Cardiac fibroblast (primary cell): ENCODE measurements at regions not wholly inside any gene's neighbourhood (a gene's known extent, or its start where the extent isn't known, plus 50 kb on each side); places are given as distances from the start of the nearest gene placed in this dataset.

Experiments
- DNase-seq, 2 donors: peaks; one replicate each; pipeline versions ENCODE4 v3.0.0 to v3.0.0-alpha.2; 2010; ENCODE audit warnings: low read depth in 2 of 2
- H3K4me3 ChIP-seq, 2 donors: replicated peaks in 1 of 2; 1 replicate in 1 of 2; 2 replicates in 1 of 2; pipeline ENCODE4 v1.5.1; 2011; ENCODE audit warnings: low read depth in 2 of 2, low read length in 2 of 2, mild to moderate bottlenecking in 2 of 2, moderate library complexity in 1 of 2
- CTCF ChIP-seq: IDR thresholded peaks from one replicate; pipeline ENCODE4 v1.5.1; 2011; ENCODE audit warnings: low read depth, mild to moderate bottlenecking, low read length, inconsistent platforms

GRCh38 chr22:27463121-27463660, 338.4 kb downstream of the MN1 start:
- DNase-seq: no peak

GRCh38 chr22:27466229-27466628, 335.3 kb downstream of the MN1 start:
- TF ChIP-seq CTCF: no peak
- H3K4me3 ChIP-seq: no peak overlapping the region
- DNase-seq: no peak

More at GRCh38 chr22:27463121-27463660, 338.4 kb downstream of the MN1 start:
- TF ChIP-seq CTCF: no peak
- no peak overlapping the region for H3K4me3 ChIP-seq

- no peak overlapping the region for H3K4me3 ChIP-seq
- TF ChIP-seq CTCF: no peak
- DNase-seq: no peak
Measured at GRCh38 chr22:27466778-27467438, 334.6 kb downstream of the MN1 start.

- no peak for DNase-seq
- H3K4me3 ChIP-seq: no peak overlapping the region
- TF ChIP-seq CTCF: no peak
Measured at GRCh38 chr22:27467711-27468110, 333.8 kb downstream of the MN1 start.

- H3K4me3 ChIP-seq: no peak overlapping the region
- no peak for DNase-seq
- no peak for TF ChIP-seq CTCF
Measured at GRCh38 chr22:27468712-27469111, 332.8 kb downstream of the MN1 start.

GRCh38 chr22:27470169-27470772, 331.3 kb downstream of the MN1 start:
- DNase-seq: no peak
- TF ChIP-seq CTCF: no peak
- H3K4me3 ChIP-seq: no peak overlapping the region
